CD4-positive, alpha-beta T cell treated with Interleukin-21 for 1 hour (primary cell): ENCODE measurements at regions not wholly inside any gene's neighbourhood (a gene's known extent, or its start where the extent isn't known, plus 50 kb on each side); places are given as distances from the start of the nearest gene placed in this dataset.

Source experiments
- DNase-seq: peaks from one replicate; pipeline ENCODE4 v3.0.0-alpha.2; 2020

GRCh38 chr2:240227538-240228428 lies 87.3 kb upstream of the OTOS start:
- no peak for DNase-seq

DNA sequence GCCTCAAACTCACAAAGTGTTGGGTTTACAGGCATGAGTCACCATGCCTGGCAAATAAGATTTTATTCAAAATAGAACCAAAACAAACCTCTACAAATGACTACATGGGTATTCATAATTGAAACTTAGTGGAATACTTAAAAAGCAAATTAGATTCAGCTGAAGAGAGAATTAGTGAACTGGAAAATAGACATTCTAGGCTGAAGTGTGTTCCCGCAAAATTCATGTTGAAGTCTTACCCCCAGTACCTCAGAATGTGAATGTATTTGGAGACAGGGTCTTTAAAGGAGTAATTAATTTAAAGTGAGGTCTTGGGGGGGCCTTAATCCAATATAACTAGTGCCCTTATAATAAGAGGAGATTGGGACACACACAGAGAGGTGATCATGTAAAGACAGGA lies 88.5 kb upstream of the OTOS start:
- no peak for DNase-seq

- no peak for DNase-seq
Observed at GRCh38 chr2:240229603-240230235, 89.3 kb upstream of the OTOS start.

DNA sequence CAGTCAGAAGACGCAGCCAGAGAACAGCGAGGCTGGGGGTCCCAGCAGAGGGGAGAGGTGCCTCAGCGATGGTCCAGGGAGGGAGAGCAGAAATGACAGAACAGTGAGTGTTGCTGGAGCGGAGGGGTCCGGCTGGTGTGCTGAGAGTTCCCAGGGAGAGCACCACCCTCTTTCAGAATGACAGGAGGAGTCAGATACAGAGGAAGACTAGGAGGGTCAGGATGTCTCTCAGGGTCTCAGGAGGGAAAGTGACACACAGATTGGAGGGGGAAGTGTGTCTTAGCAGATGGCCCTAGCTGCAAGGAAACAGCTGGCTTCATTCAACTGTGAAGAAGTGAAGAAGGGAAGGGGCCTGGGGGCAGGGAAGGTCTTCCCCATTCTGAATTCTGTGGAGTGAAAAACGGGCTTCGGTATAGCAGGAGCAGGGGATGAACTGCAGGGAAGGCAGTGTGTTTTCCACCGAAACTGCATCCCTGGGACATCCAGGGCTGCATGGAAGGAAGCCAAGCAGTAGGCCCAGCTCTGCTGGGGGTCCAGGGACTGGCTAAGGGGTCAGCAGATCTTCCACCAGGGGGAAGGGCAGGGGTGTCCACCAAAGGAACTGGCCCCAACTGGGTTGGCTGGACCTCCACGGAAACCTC lies 90.0 kb upstream of the OTOS start:
- no peak for DNase-seq

DNA sequence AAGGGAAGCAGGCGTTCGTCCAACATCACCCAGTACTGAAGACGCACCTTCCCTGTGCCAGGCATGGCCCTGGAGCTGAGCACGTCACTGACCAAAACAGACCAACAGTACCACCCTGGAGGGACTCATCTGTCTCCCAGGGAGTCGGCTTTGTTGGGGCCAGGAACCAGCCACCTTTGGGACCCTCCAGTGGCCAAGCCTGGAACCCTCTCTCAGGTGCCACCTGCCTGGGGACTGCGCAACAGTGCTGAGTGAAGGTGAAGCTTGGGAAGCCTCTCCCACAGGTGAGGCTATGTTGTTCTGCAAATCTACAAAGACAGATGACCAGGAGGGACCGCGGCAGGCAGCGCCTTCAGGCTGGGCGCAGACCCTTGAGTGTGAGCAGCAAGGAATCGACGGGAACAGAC lies 91.4 kb upstream of the OTOS start:
- DNase-seq = no peak

GRCh38 chr2:240232264-240232915 lies 91.9 kb upstream of the OTOS start:
- DNase-seq = no peak

DNA sequence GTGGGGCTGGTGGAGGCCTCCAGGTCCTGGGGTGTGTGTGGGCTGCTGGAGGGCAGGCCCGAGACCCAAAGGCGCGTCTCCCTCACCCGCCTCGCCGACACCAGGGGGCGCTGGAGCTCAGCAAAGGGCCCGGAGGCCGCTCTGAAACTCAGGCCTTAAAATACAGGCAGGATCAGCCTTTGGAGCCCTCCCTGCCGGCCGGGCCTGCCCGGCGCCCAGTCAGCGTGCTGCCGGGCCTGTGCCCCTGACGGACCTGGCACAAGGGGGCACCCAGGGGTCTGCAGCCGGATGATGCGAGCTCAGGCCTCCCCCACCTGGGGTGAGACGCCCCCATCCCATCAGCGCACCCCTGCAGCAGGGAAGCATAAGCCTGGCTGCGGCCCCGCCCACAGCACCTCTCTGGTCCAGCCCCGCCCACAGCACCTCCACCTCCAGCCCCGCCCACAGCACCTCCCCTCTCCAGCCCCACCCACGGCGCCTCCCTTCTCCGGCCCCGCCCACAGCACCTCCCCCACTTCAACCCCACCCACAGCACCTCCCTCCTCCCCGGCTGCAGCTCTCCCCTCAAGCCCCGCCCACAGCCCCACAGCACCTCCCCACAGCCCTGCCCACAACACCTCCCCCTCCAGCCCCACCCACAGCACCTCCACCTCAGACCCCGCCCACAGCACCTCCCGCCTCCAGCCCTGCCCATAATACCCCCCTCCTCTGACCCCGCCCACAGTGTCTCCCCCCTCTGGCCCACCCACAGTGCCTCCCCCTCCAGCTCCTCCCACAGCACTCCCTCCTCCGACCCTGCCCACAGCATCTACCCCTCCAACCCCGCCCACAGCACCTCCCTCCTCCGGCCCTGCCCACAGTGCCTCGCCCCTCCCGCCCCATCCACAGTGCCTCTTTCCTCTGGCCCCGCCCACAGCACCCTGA lies 92.8 kb upstream of the OTOS start:
- DNase-seq = peak; percentile 68

- DNase-seq = no peak
Observed at GRCh38 chr2:240233885-240234502, 93.5 kb upstream of the OTOS start.

DNA sequence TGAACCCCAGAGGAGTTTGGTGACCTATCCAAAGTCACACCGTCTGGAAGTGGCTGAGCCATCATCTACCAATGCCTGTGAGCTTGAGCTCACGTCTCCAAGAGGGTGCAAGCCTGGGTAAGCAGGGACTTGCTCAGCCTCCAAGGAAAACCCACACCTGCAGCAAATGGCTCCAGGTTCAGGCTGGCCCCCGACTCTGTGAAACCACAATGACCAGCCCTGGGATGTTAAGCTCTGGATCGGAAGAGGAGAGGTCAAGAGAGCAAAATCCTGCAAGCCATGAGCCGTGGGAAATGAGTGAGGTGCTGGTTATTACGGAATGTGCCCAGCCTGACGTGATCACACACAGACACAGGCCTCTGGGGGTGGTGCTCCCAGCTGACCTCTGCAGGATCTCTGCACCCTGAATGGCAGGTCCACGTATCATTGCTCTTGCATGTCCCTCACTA lies 94.1 kb upstream of the OTOS start:
- no peak for DNase-seq

DNA sequence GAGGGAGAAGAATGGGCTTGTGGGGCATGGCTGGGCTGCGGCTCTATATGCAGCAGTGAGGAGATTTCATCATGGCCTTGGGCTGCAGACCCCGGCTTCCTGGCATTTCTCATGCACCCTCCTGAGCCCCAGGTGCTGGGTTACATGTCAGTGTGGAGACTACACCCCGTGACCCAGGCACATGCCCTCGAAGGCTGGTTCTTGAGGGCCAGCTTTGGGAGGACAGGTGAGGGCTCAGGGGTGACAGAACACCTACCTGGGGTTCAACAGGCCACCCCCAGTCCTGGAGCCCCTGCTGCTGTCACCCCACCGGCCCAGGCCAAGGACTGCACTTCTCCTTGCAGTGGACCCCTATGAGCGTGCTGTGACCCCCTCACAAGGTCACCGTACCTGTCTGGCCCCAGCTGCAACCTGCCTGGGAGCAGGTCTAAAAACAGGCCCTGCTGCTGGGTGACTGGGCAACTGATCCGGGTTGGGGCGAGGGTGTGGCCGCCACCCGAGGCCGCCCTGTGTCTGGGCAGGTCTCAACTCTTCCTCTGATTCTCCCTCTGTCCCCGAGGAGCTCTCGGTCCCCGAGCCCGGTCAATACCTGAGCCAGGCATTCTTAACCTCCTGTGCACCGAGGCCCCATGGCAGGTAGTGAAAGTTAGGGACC lies 94.8 kb upstream of the OTOS start:
- DNase-seq = no peak

GRCh38 chr2:240235811-240236210 lies 95.4 kb upstream of the OTOS start:
- DNase-seq = no peak

DNA sequence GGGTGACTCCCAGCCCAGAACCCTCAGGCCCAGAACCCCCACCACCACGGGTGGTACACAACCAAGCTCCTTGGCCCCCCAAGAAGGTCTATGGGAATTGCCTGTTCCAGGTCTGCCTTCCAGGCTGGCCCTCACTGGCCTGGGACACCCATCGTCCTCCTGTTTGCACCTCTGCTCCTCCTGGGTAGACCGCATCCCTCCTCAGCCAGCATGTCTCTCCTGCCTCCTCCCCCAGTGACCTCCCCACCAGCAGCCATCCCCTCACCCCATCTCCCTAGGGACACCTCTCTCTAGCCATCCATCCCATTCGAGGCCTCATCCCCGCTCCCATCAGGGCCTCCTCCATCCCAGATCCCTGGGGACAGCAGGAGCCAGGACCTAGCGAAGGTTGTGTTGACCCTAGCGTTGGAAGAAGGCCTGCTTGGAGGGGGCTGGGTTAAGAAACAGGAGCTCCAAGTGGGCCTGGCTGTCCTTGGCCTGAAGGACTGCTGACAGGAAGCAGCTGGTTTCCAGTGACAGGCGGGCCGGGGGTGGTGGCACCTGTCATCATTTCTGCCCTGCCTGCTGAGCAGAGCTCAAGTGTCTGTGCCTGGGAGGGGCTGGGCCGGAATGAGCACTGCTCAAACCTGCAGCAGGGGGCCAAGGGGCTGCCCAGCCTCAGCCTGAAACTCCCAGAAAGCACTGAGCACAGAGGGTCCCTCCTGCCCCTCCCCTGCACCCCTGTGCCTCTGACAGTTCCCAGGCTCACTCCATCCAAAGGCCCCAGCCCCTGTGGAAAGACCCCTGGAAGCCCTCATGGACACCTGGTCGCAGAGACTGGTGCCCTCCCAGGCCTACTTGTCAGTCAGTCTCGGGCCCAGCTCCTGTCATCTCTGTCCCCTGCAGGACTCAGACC lies 96.0 kb upstream of the OTOS start:
- no peak for DNase-seq

GRCh38 chr2:240237609-240238174 lies 97.2 kb upstream of the OTOS start:
- no peak for DNase-seq

DNA sequence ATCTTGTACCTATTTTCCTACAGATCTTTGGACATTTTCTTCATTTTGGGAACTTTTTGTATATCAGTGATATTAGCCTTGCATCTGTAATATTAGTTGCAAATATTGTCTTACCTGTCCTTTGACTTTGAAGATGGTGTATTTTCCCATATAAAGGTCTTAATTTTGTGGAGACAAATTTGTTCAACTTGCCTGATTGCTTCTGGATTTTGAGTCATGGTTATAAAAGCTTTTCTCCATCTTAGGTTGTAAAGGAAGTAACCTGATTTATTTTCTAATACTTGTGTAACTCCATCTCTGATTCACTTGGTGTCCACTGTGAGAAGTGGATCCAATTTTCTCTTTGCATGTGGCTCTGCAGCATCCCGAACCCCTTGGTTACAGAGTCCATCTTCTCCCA lies 97.7 kb upstream of the OTOS start:
- DNase-seq = no peak

DNA sequence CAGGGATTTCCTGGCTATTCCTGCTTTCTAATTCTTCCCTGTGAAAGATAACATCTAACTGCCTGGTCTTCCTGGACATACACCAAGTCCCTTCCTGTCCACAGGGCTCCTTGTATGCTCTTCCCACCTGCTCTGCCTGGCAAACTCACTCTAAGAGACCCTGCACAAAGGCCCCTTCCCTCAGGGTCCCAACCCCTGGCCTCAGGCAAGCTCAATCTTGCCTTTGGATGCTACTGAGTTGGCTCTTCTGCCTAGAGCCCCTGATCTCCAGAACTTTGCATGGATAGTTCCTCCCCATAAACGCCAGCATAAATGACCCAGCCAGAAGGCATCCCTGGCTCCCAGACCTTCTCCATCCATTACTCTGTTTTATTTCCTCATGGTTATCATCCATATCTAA lies 98.3 kb upstream of the OTOS start:
- DNase-seq = no peak

DNA sequence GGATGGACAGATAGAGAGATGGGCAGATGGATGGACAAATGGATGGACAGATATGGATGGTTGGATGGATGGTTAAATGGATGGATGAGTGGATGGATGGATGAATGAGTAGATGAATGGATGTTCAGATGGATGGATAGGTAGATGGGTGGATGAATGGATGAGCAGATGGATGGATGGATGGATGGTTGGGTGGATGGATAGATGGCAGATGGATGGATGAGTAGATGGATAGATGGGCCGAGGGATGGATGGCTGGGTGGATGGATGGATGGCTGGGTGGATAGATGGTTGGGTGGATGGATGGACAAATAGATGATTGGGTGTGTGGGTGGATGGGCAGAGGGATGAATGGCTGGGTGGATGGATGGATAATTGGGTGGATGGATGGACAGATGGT lies 98.9 kb upstream of the OTOS start:
- DNase-seq = no peak

DNA sequence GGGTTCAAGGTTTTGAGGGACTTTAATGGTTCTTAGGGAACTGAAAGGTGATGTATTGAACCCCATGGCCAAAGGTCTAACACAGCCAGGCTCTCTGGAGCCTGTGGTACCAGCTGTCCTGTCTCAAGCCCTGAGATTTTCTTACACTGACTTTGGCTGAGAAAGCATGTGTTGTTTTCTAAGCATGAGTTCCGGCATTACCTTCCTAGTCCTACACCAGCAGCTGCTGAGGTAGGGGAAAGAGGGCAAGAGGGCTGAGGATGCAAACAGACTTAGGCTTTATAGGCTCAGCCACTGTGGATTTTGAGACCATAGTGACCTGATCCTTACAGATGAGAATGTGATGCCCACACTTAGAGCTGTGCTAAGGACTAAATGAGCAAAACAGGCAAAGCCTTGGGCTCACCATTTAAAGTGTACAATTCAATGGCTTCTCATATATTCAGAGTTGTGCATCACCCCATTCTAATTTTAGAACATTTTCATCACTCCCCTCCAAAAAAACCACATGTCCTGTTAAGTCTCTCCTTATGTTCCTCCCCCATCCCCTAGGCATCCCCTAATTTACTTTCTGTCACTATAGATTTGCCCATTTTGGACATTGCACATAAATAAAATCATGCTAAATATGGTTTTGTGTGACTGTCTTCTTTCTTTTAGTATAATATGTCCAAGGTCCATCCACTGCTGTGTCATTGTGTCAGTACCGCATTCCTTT lies 99.7 kb upstream of the OTOS start:
- DNase-seq = no peak

DNA sequence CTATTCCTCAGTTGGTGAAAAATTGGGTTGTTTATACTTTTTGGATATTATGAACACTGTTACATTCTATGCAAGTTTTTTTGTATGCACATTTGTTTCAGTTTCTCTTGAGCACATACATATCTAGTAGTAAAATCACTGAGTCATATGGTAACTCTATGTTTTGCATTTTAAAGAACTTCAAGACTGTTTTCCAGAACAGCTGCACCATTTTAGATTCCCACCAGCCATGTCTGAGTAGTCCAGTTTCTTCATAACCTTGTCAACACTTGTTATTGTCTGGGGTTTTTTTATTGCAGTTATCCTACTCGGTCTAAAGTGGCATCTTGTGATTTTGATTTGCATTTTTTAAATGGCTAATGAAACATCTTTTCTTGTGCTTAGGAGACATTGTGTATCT lies 100.3 kb upstream of the OTOS start:
- no peak for DNase-seq

- DNase-seq = no peak
Observed at GRCh38 chr2:240241572-240241971, 101.1 kb upstream of the OTOS start.
